ENCODE measurements at regions not wholly inside any gene's neighbourhood (a gene's known extent, or its start where the extent isn't known, plus 50 kb on each side); places are given as distances from the start of the nearest gene placed in this dataset.
A peak's percentile ranks its signal among the peaks of the same experiment; 100 is the strongest.

GRCh38 chr6:139530561-139530960, 156.1 kb upstream of the CITED2 start:
- DNase-seq (ENCODE audit: low read depth): no peak
- no peak overlapping the region for H3K4me3 ChIP-seq (ENCODE audit: low read depth, low read length)
- no peak for TF ChIP-seq CTCF (IDR thresholded peaks at IDR 0.05; ENCODE audit: insufficient read depth, low read length)

- no peak overlapping the region for H3K4me3 ChIP-seq (ENCODE audit: low read depth, low read length)
- no peak for DNase-seq (ENCODE audit: low read depth)
- no peak for TF ChIP-seq CTCF (IDR thresholded peaks at IDR 0.05; ENCODE audit: insufficient read depth, low read length)
Measured at GRCh38 chr6:139529420-139529819, 155.0 kb upstream of the CITED2 start.

- no peak overlapping the region for H3K4me3 ChIP-seq (ENCODE audit: low read depth, low read length)
- no peak for DNase-seq (ENCODE audit: low read depth)
- TF ChIP-seq CTCF (IDR thresholded peaks at IDR 0.05; ENCODE audit: insufficient read depth, low read length): no peak
Measured at GRCh38 chr6:139528471-139528870, 154.0 kb upstream of the CITED2 start.

- no peak for DNase-seq (ENCODE audit: low read depth)
- H3K4me3 ChIP-seq (ENCODE audit: low read depth, low read length): no peak overlapping the region
- TF ChIP-seq CTCF (IDR thresholded peaks at IDR 0.05; ENCODE audit: insufficient read depth, low read length): no peak
Measured at GRCh38 chr6:139525415-139525814, 151.0 kb upstream of the CITED2 start.

GRCh38 chr6:139523986-139524385, 149.5 kb upstream of the CITED2 start:
- DNase-seq (ENCODE audit: low read depth): no peak
- H3K4me3 ChIP-seq (ENCODE audit: low read depth, low read length): no peak overlapping the region
- no peak for TF ChIP-seq CTCF (IDR thresholded peaks at IDR 0.05; ENCODE audit: insufficient read depth, low read length)

GRCh38 chr6:139522511-139523220, 148.2 kb upstream of the CITED2 start:
- no peak overlapping the region for H3K4me3 ChIP-seq (ENCODE audit: low read depth, low read length)
- TF ChIP-seq CTCF (IDR thresholded peaks at IDR 0.05; ENCODE audit: insufficient read depth, low read length): no peak
- peak; percentile 31 for DNase-seq (ENCODE audit: low read depth)

GRCh38 chr6:139521338-139521737, 146.9 kb upstream of the CITED2 start:
- TF ChIP-seq CTCF (IDR thresholded peaks at IDR 0.05; ENCODE audit: insufficient read depth, low read length): no peak
- no peak for DNase-seq (ENCODE audit: low read depth)
- H3K4me3 ChIP-seq (ENCODE audit: low read depth, low read length): no peak overlapping the region
